HG02623 (cell line): ENCODE measurements at regions not wholly inside any gene's neighbourhood (a gene's known extent, or its start where the extent isn't known, plus 50 kb on each side); places are given as distances from the start of the nearest gene placed in this dataset.

Experiments
- ATAC-seq: cut with Tn5 transposase; IDR thresholded peaks from one replicate; pipeline ENCODE4 v1.9.1; 2021; ENCODE audit warnings: moderate library complexity; ENCODE audit not compliant: unreplicated experiment

- no peak for ATAC-seq
These were observed 647.7 kb upstream of the WWC1 start for GRCh38 chr5:167643631-167644280.

GRCh38 chr5:167644619-167645018 is 646.8 kb upstream of the WWC1 start:
- no peak for ATAC-seq

GRCh38 chr5:167649471-167649870 is 642.0 kb upstream of the WWC1 start:
- no peak for ATAC-seq

- ATAC-seq, result no peak
These were observed 638.8 kb upstream of the WWC1 start for GRCh38 chr5:167652690-167653089.

- ATAC-seq, result no peak
These were observed 637.8 kb upstream of the WWC1 start for GRCh38 chr5:167653645-167654106.

GRCh38 chr5:167657016-167657415 is 634.4 kb upstream of the WWC1 start:
- ATAC-seq, result no peak

- no peak for ATAC-seq
These were observed 632.6 kb upstream of the WWC1 start for GRCh38 chr5:167658889-167659288.

- ATAC-seq, result no peak
These were observed 629.8 kb upstream of the WWC1 start for GRCh38 chr5:167661605-167662004.

- ATAC-seq, result no peak
These were observed 627.1 kb upstream of the WWC1 start for GRCh38 chr5:167664222-167664804.

GRCh38 chr5:167665841-167666375 is 625.5 kb upstream of the WWC1 start:
- no peak for ATAC-seq

- ATAC-seq, result no peak
These were observed 620.3 kb upstream of the WWC1 start for GRCh38 chr5:167671176-167671575.

GRCh38 chr5:167673942-167674341 is 617.5 kb upstream of the WWC1 start:
- ATAC-seq, result no peak

- no peak for ATAC-seq
These were observed 613.0 kb upstream of the WWC1 start for GRCh38 chr5:167678481-167678880.

GRCh38 chr5:167684251-167684650 is 607.2 kb upstream of the WWC1 start:
- ATAC-seq, result no peak

GRCh38 chr5:167688341-167689130 is 602.9 kb upstream of the WWC1 start:
- ATAC-seq, result no peak

GRCh38 chr5:167694325-167695147 is 596.9 kb upstream of the WWC1 start:
- ATAC-seq, result no peak

GRCh38 chr5:167696558-167697314 is 594.7 kb upstream of the WWC1 start:
- no peak for ATAC-seq

- ATAC-seq, result no peak
These were observed 592.0 kb upstream of the WWC1 start for GRCh38 chr5:167699432-167699831.

- no peak for ATAC-seq
These were observed 590.4 kb upstream of the WWC1 start for GRCh38 chr5:167701051-167701450.

GRCh38 chr5:167702014-167702413 is 589.4 kb upstream of the WWC1 start:
- no peak for ATAC-seq
